ENCODE measurements at regions not wholly inside any gene's neighbourhood (a gene's known extent, or its start where the extent isn't known, plus 50 kb on each side); places are given as distances from the start of the nearest gene placed in this dataset.

- no peaks in the 10 kb centered on the region for H3K36me3 ChIP-seq
- TF ChIP-seq POLR2AphosphoS5 (IDR thresholded peaks at IDR 0.05) (no peak), CTCF (IDR thresholded peaks at IDR 0.05) (no peak), POLR2A (IDR thresholded peaks at IDR 0.05) (no peak), EP300 (IDR thresholded peaks at IDR 0.05) (no peak)
- ATAC-seq: no peak
- H3K4me3 ChIP-seq: no peak overlapping the region
- peaks cover 0 to 74% (median 0%) of the 10 kb centered on the region in 3 donors for H3K9me3 ChIP-seq
- no peaks in the 10 kb centered on the region for H3K4me1 ChIP-seq
- H3K27me3 ChIP-seq: no peaks in the 10 kb centered on the region
- H3K27ac ChIP-seq: no peak overlapping the region
Measured at GRCh38 chr10:83750604-83751003, 388.7 kb upstream of the GHITM start.

GRCh38 chr10:83753490-83753889 is 385.8 kb upstream of the GHITM start:
- no peak for ATAC-seq
- peaks cover 0 to 71% (median 0%) of the 10 kb centered on the region in 3 donors for H3K9me3 ChIP-seq
- 89 to 94% methylated on average over 2 of the region's 2 CpGs for WGBS, 2 donors (ENCODE audit: low coverage in 1 of 2)

GRCh38 chr10:83754857-83755256 is 384.5 kb upstream of the GHITM start:
- WGBS, 2 donors (ENCODE audit: low coverage in 1 of 2): 56 to 70% methylated on average over 1 of the region's 1 CpG

More at GRCh38 chr10:83753490-83753889, 385.8 kb upstream of the GHITM start:
- Histone ChIP-seq H3K27ac (no peak overlapping the region), H3K36me3 (no peaks in the 10 kb centered on the region), H3K4me1 (no peaks in the 10 kb centered on the region), H3K4me3 (no peak overlapping the region), H3K27me3 (no peaks in the 10 kb centered on the region)
- TF ChIP-seq EP300 (IDR thresholded peaks at IDR 0.05): no peak
- TF ChIP-seq POLR2AphosphoS5 (IDR thresholded peaks at IDR 0.05): no peak
- no peak for TF ChIP-seq CTCF (IDR thresholded peaks at IDR 0.05)
- no peak for TF ChIP-seq POLR2A (IDR thresholded peaks at IDR 0.05)

GRCh38 chr10:83760142-83760541 is 379.2 kb upstream of the GHITM start:
- H3K4me3 ChIP-seq: no peak overlapping the region

More at GRCh38 chr10:83754857-83755256, 384.5 kb upstream of the GHITM start:
- no peaks in the 10 kb centered on the region for H3K27me3 ChIP-seq
- H3K27ac ChIP-seq: no peak overlapping the region
- no peak for ATAC-seq
- no peak overlapping the region for H3K4me3 ChIP-seq
- no peaks in the 10 kb centered on the region for H3K36me3 ChIP-seq
- H3K9me3 ChIP-seq: peaks cover 0 to 63% (median 0%) of the 10 kb centered on the region in 3 donors
- no peak for TF ChIP-seq POLR2A (IDR thresholded peaks at IDR 0.05)
- no peak for TF ChIP-seq EP300 (IDR thresholded peaks at IDR 0.05)
- no peak for TF ChIP-seq CTCF (IDR thresholded peaks at IDR 0.05)
- no peak for TF ChIP-seq POLR2AphosphoS5 (IDR thresholded peaks at IDR 0.05)
- no peaks in the 10 kb centered on the region for H3K4me1 ChIP-seq

More at GRCh38 chr10:83760142-83760541, 379.2 kb upstream of the GHITM start:
- Histone ChIP-seq H3K4me1 (no peaks in the 10 kb centered on the region), H3K27me3 (no peaks in the 10 kb centered on the region), H3K27ac (no peak overlapping the region), H3K9me3 (peaks cover 0 to 10% (median 0%) of the 10 kb centered on the region in 3 donors), H3K36me3 (no peaks in the 10 kb centered on the region)
- TF ChIP-seq POLR2AphosphoS5 (IDR thresholded peaks at IDR 0.05) (no peak), CTCF (IDR thresholded peaks at IDR 0.05) (no peak), EP300 (IDR thresholded peaks at IDR 0.05) (no peak), POLR2A (IDR thresholded peaks at IDR 0.05) (no peak)
- 50 to 57% methylated on average over 2 of the region's 2 CpGs for WGBS, 2 donors (ENCODE audit: low coverage in 1 of 2)
- no peak for ATAC-seq
